WERI-Rb-1 (cell line): ENCODE measurements at regions not wholly inside any gene's neighbourhood (a gene's known extent, or its start where the extent isn't known, plus 50 kb on each side); places are given as distances from the start of the nearest gene placed in this dataset.

ENCODE experiments used
- DNase-seq: peaks from one replicate; pipeline ENCODE4 v3.0.0-alpha.2; 2020
- H3K27ac ChIP-seq: fragments of 250-450 bp; sonication (Bioruptor Pico); 2 replicates; pipeline ENCODE4 v1.5.1; 2020; ENCODE audit warnings: mild to moderate bottlenecking, moderate library complexity
- H3K27me3 ChIP-seq: fragments of 250-450 bp; sonication (Bioruptor Pico); 2 replicates; pipeline ENCODE4 v1.5.1; 2021; ENCODE audit warnings: mild to moderate bottlenecking, low read depth, moderate library complexity; ENCODE audit not compliant: insufficient read depth, severe bottlenecking
- H3K36me3 ChIP-seq: fragments of 250-450 bp; sonication (Bioruptor Pico); 2 replicates; pipeline ENCODE4 v1.5.1; 2020; ENCODE audit warnings: mild to moderate bottlenecking, moderate library complexity
- H3K4me3 ChIP-seq: 2 replicates; pipeline ENCODE4 v1.5.1; 2011; ENCODE audit warnings: low read depth, mild to moderate bottlenecking, control low read depth, low read length
- H3K9me3 ChIP-seq: fragments of 250-450 bp; sonication (Bioruptor Pico); 2 replicates; pipeline ENCODE4 v1.5.1; 2021; ENCODE audit warnings: mild to moderate bottlenecking, moderate library complexity; ENCODE audit not compliant: severe bottlenecking
- CTCF ChIP-seq: IDR thresholded peaks from 2 replicates; pipeline ENCODE4 v1.5.1; 2011; ENCODE audit warnings: low read depth, mild to moderate bottlenecking, control low read depth, inconsistent platforms, low read length

GRCh38 chr4:136650541-136651277, 881.6 kb downstream of the PCDH18 start:
- Histone ChIP-seq H3K27ac (no peak overlapping the region), H3K27me3 (no peaks in the 10 kb centered on the region), H3K36me3 (no peaks in the 10 kb centered on the region), H3K9me3 (no peaks in the 10 kb centered on the region), H3K4me3 (no peak overlapping the region)
- DNase-seq = no peak
- no peak for TF ChIP-seq CTCF

GRCh38 chr4:136644279-136644678, 888.0 kb downstream of the PCDH18 start:
- no peak for TF ChIP-seq CTCF

GRCh38 chr4:136643416-136643815, 888.9 kb downstream of the PCDH18 start:
- Histone ChIP-seq H3K27me3 (no peaks in the 10 kb centered on the region), H3K4me3 (no peak overlapping the region), H3K9me3 (no peaks in the 10 kb centered on the region), H3K36me3 (no peaks in the 10 kb centered on the region), H3K27ac (no peak overlapping the region)
- DNase-seq = no peak
- TF ChIP-seq CTCF = no peak

More at GRCh38 chr4:136644279-136644678, 888.0 kb downstream of the PCDH18 start:
- DNase-seq = no peak
- Histone ChIP-seq H3K9me3 (no peaks in the 10 kb centered on the region), H3K4me3 (no peak overlapping the region), H3K36me3 (no peaks in the 10 kb centered on the region), H3K27me3 (no peaks in the 10 kb centered on the region), H3K27ac (no peak overlapping the region)

GRCh38 chr4:136637071-136637777, 895.1 kb downstream of the PCDH18 start:
- peak; percentile 54; the same call in 1 of the 2 replicates for TF ChIP-seq CTCF
- peak; percentile 38 for DNase-seq
- Histone ChIP-seq H3K36me3 (no peaks in the 10 kb centered on the region), H3K27ac (no peak overlapping the region), H3K4me3 (no peak overlapping the region), H3K9me3 (no peaks in the 10 kb centered on the region), H3K27me3 (no peaks in the 10 kb centered on the region)

GRCh38 chr4:136636155-136636554, 896.1 kb downstream of the PCDH18 start:
- no peak for DNase-seq
- H3K27me3 ChIP-seq = no peaks in the 10 kb centered on the region
- H3K9me3 ChIP-seq = no peaks in the 10 kb centered on the region
- no peak for TF ChIP-seq CTCF
- no peak overlapping the region for H3K4me3 ChIP-seq
- no peaks in the 10 kb centered on the region for H3K36me3 ChIP-seq
- H3K27ac ChIP-seq = no peak overlapping the region
